ENCODE measurements at regions not wholly inside any gene's neighbourhood (a gene's known extent, or its start where the extent isn't known, plus 50 kb on each side); places are given as distances from the start of the nearest gene placed in this dataset.

DNA sequence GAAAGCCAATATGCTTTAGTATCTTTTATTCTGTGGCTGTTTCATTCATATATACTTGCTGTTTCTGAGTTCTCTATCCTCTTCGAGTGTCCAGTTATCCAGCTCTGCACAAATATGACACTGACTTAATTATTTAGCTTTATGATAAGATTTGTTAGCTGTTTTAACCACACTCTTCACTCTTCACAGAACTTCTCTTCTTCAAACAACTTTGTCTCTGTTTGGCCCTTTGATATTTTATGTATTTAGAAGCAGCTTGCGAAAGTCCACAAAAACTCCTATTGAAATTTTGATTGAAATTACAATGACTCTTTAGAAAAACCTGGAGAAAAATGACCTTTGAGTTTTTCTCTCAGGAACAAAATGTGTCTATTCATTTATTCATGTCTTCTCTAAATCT, 407.0 kb downstream of the CPS1 start:
- Mint-ChIP-seq H3K9me3 (ENCODE audit: unreplicated experiment) (no peaks in the 10 kb centered on the region), H3K4me1 (ENCODE audit: insufficient read depth, unreplicated experiment) (peaks cover 6% of the 10 kb centered on the region), H3K36me3 (ENCODE audit: insufficient read depth, unreplicated experiment) (no peaks in the 10 kb centered on the region), H3K27ac (ENCODE audit: low read depth, unreplicated experiment) (no peak overlapping the region), H3K4me3 (ENCODE audit: unreplicated experiment) (no peak overlapping the region), H3K27me3 (ENCODE audit: insufficient read depth, unreplicated experiment) (peaks cover 56% of the 10 kb centered on the region)
- TF ChIP-seq, protein P1, sequence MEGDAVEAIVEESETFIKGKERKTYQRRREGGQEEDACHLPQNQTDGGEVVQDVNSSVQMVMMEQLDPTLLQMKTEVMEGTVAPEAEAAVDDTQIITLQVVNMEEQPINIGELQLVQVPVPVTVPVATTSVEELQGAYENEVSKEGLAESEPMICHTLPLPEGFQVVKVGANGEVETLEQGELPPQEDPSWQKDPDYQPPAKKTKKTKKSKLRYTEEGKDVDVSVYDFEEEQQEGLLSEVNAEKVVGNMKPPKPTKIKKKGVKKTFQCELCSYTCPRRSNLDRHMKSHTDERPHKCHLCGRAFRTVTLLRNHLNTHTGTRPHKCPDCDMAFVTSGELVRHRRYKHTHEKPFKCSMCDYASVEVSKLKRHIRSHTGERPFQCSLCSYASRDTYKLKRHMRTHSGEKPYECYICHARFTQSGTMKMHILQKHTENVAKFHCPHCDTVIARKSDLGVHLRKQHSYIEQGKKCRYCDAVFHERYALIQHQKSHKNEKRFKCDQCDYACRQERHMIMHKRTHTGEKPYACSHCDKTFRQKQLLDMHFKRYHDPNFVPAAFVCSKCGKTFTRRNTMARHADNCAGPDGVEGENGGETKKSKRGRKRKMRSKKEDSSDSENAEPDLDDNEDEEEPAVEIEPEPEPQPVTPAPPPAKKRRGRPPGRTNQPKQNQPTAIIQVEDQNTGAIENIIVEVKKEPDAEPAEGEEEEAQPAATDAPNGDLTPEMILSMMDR (IDR thresholded peaks at IDR 0.05; ENCODE audit: unreplicated experiment), result no peak
- ChIA-PET POLR2A (no interaction called here), CTCF (no interaction called here)
- BruUV-seq (replicated peaks), result no TSS peak
- no peak for DNase-seq (ENCODE audit: unreplicated experiment)
- intact Hi-C loops (cut with micrococcal nuclease), result no loop called here

DNA sequence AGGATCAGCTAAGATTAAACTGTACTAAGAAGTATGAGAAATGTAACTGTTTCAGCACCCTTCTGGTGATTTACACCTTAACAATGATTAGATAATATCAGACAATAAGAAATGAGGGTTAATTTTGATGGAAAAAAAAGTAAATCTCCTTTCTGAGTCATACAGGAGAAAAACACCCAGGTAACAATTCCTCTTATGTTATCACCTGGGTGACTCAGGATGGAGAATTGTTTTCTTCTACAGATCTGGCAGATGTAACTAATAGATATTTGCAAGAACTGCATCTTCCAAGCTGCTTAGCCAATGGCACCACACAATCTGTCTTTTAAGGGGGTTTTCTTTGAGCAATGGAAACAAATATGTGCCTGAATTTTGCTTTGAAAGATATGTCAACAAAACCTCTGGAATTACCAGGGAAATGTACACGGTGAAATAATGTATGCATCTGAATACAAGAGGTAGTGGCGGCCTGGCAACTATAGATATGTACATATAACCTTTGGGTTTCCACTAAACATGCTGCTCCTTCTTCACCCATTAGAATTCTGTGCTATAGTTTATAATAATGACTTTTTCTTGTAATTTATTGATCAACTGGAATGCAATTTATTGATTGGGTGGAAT, 407.9 kb downstream of the CPS1 start:
- ChIA-PET CTCF (no interaction called here), POLR2A (no interaction called here)
- H3K4me3 Mint-ChIP-seq (ENCODE audit: unreplicated experiment), result no peak overlapping the region
- H3K36me3 Mint-ChIP-seq (ENCODE audit: insufficient read depth, unreplicated experiment), result no peaks in the 10 kb centered on the region
- no peaks in the 10 kb centered on the region for H3K9me3 Mint-ChIP-seq (ENCODE audit: unreplicated experiment)
- peaks cover 47% of the 10 kb centered on the region for H3K27me3 Mint-ChIP-seq (ENCODE audit: insufficient read depth, unreplicated experiment)
- no peak for DNase-seq (ENCODE audit: unreplicated experiment)
- TF ChIP-seq, protein P1 (IDR thresholded peaks at IDR 0.05; ENCODE audit: unreplicated experiment), result no peak
- BruUV-seq (replicated peaks), result no TSS peak
- peaks cover 6% of the 10 kb centered on the region for H3K4me1 Mint-ChIP-seq (ENCODE audit: insufficient read depth, unreplicated experiment)
- intact Hi-C loops (cut with micrococcal nuclease), result no loop called here
- H3K27ac Mint-ChIP-seq (ENCODE audit: low read depth, unreplicated experiment), result no peak overlapping the region

DNA sequence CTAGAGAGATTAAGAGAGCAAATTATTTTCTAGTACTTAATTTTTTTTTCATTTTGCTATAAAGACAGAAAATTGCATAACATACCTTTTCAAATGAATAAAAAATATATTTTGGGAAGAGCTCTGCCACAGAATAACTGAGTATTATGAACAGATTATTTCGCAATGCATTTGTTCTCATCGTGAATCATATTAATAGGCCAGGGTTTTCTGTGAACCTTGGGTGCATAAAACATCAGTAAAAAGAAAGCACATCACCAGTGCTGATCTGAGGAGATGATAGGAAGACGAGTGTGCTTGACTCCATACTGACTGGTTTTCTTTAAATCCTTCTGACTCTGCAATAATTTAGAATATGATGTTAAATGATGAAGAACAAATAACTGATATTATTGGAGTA, 409.1 kb downstream of the CPS1 start:
- CTCF ChIA-PET, result no interaction called here
- Mint-ChIP-seq H3K36me3 (ENCODE audit: insufficient read depth, unreplicated experiment) (no peaks in the 10 kb centered on the region), H3K27me3 (ENCODE audit: insufficient read depth, unreplicated experiment) (peaks cover 35% of the 10 kb centered on the region), H3K4me1 (ENCODE audit: insufficient read depth, unreplicated experiment) (peaks cover 6% of the 10 kb centered on the region), H3K4me3 (ENCODE audit: unreplicated experiment) (no peak overlapping the region), H3K27ac (ENCODE audit: low read depth, unreplicated experiment) (no peak overlapping the region), H3K9me3 (ENCODE audit: unreplicated experiment) (no peaks in the 10 kb centered on the region)
- peak; percentile 6 for DNase-seq (ENCODE audit: unreplicated experiment)
- BruUV-seq (replicated peaks), result no TSS peak
- POLR2A ChIA-PET, result no interaction called here
- TF ChIP-seq, protein P1 (IDR thresholded peaks at IDR 0.05; ENCODE audit: unreplicated experiment), result no peak
- intact Hi-C loops (cut with micrococcal nuclease), result no loop called here

DNA sequence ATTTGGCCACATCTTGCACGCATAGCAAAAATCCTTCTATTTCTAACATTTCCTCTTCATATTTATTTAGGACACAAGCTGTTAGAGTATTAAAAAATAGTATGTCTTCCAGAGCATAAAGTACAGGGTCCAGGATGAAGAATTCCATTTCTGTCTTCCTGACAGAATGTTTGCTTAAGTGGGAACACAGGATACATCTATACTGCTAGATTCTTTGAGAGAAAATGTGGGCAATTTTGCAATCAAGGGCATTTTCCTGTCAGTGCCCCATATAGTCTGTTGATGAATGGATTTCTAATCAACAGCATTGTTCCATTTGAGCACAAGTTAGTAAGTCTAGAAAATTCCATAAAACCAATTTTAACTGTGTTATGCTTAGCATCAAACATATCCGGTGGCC, 409.9 kb downstream of the CPS1 start:
- Mint-ChIP-seq H3K36me3 (ENCODE audit: insufficient read depth, unreplicated experiment) (no peaks in the 10 kb centered on the region), H3K4me3 (ENCODE audit: unreplicated experiment) (no peak overlapping the region), H3K27ac (ENCODE audit: low read depth, unreplicated experiment) (no peak overlapping the region), H3K27me3 (ENCODE audit: insufficient read depth, unreplicated experiment) (peaks cover 34% of the 10 kb centered on the region), H3K9me3 (ENCODE audit: unreplicated experiment) (no peaks in the 10 kb centered on the region), H3K4me1 (ENCODE audit: insufficient read depth, unreplicated experiment) (peaks cover 6% of the 10 kb centered on the region)
- ChIA-PET POLR2A (no interaction called here), CTCF (interaction anchor here (0.6 kb wide), 2 partner anchors 67 to 128 kb away, joined by 3 read pairs; no protein-coding TSS in a partner anchor)
- intact Hi-C loops (cut with micrococcal nuclease), result no loop called here
- no TSS peak for BruUV-seq (replicated peaks)
- TF ChIP-seq, protein P1 (IDR thresholded peaks at IDR 0.05; ENCODE audit: unreplicated experiment), result no peak
- no peak for DNase-seq (ENCODE audit: unreplicated experiment)

Data from MCF 10A (cell line).